H1 (cell line): ENCODE measurements at regions not wholly inside any gene's neighbourhood (a gene's known extent, or its start where the extent isn't known, plus 50 kb on each side); places are given as distances from the start of the nearest gene placed in this dataset.

Experiments
- CTCF ChIA-PET: fragments of 300-600 bp; sonication (Branson Sonifier 250); formaldehyde crosslinking; loops from one replicate; lab custom pipeline; 2021; ENCODE audit not compliant: partially characterized antibody; lab: Charles Lee
- POLR2A ChIA-PET: fragments of 300-600 bp; sonication (Branson Sonifier 250); formaldehyde crosslinking; loops from one replicate; lab custom pipeline; 2021; ENCODE audit warnings: inconsistent platforms; ENCODE audit not compliant: partially characterized antibody; lab: Charles Lee
- DNase-seq, 2 experiments: peaks; one replicate each; pipeline versions ENCODE4 v3.0.0 to v3.0.0-alpha.2; 2010 to 2022; ENCODE audit warnings: low spot score in 2 of 2, low read depth in 1 of 2, mixed read lengths in 1 of 2
- FAIRE-seq: peaks from 2 replicates; lab custom pipeline; 2011; peaks lifted over from hg19 to GRCh38; lab: Jason Lieb, UNC
- H2AFZ ChIP-seq: 2 replicates; pipeline ENCODE4 v1.8.1; 2012; ENCODE audit warnings: low read length, inconsistent platforms
- H2AK5ac ChIP-seq: 2 replicates; pipeline ENCODE4 v1.6.1; 2013; ENCODE audit warnings: low read depth, low read length
- H2BK120ac ChIP-seq: replicated peaks from 2 replicates; pipeline ENCODE3; 2013; ENCODE audit warnings: low read depth, low read length, inconsistent platforms
- H2BK12ac ChIP-seq: 2 replicates; pipeline ENCODE4 v1.6.1; 2013; ENCODE audit warnings: low read depth, low read length
- H2BK15ac ChIP-seq: 2 replicates; pipeline ENCODE4 v1.6.1; 2013; ENCODE audit warnings: low read length
- H2BK20ac ChIP-seq: 2 replicates; pipeline ENCODE4 v1.6.1; 2013; ENCODE audit warnings: low read length
- H2BK5ac ChIP-seq: 2 replicates; pipeline ENCODE4 v1.6.1; 2013; ENCODE audit warnings: low read depth, low read length
- H3K14ac ChIP-seq: 2 replicates; pipeline ENCODE4 v1.6.1; 2013; ENCODE audit warnings: inconsistent platforms; ENCODE audit not compliant: insufficient read length
- H3K18ac ChIP-seq: 2 replicates; pipeline ENCODE4 v1.6.1; 2013; ENCODE audit warnings: low read length; ENCODE audit errors: extremely low read depth
- H3K23ac ChIP-seq: 2 replicates; pipeline ENCODE4 v1.6.1; 2013; ENCODE audit warnings: inconsistent platforms; ENCODE audit not compliant: insufficient read length
- H3K23me2 ChIP-seq: 2 replicates; pipeline ENCODE4 v1.6.1; 2013; ENCODE audit warnings: low read depth, low read length
- H3K27ac ChIP-seq: 2 replicates; pipeline ENCODE4 v1.6.1; 2011; ENCODE audit warnings: low read depth, low read length, inconsistent platforms
- H3K27me3 ChIP-seq, 4 experiments: replicated peaks in 1 of 4; 1 replicate in 1 of 4; 2 replicates in 3 of 4; pipeline versions ENCODE4 v1.6.1 to v1.8.1; 2011 to 2013; ENCODE audit warnings: low read length in 3 of 4, mild to moderate bottlenecking in 3 of 4, inconsistent platforms in 2 of 4, mixed read lengths in 2 of 4, moderate library complexity in 1 of 4; ENCODE audit not compliant: control insufficient read depth in 3 of 4, insufficient read depth in 3 of 4; ENCODE audit errors: extremely low read depth in 1 of 4
- H3K36me3 ChIP-seq, 4 experiments: 2 replicates each; pipeline versions ENCODE4 v1.6.1 to v1.8.1; 2011 to 2013; ENCODE audit warnings: mild to moderate bottlenecking in 4 of 4, low read length in 3 of 4, moderate library complexity in 2 of 4, control low read depth in 1 of 4, inconsistent platforms in 1 of 4; ENCODE audit not compliant: insufficient read depth in 4 of 4, control insufficient read depth in 2 of 4
- H3K4ac ChIP-seq: replicated peaks from 2 replicates; pipeline ENCODE3; 2013; ENCODE audit warnings: low read length, low read depth, mixed read lengths, inconsistent platforms; ENCODE audit not compliant: insufficient read length
- H3K4me1 ChIP-seq, 4 experiments: replicated peaks in 1 of 4; 1 replicate in 1 of 4; 2 replicates in 3 of 4; pipeline versions ENCODE4 v1.6.1 to v1.8.1; 2011 to 2013; ENCODE audit warnings: low read length in 3 of 4, inconsistent platforms in 2 of 4, mixed read lengths in 1 of 4; ENCODE audit not compliant: insufficient read depth in 4 of 4, control insufficient read depth in 3 of 4
- H3K4me2 ChIP-seq, 2 experiments: 2 replicates each; pipeline versions ENCODE4 v1.6.1 to v1.8.1; 2011 to 2013; ENCODE audit warnings: low read depth in 2 of 2, low read length in 2 of 2, control low read depth in 1 of 2, inconsistent platforms in 1 of 2, mild to moderate bottlenecking in 1 of 2; ENCODE audit not compliant: insufficient read depth in 1 of 2
- H3K4me3 ChIP-seq, 4 experiments: fragments of 200-600, 300-600 bp in 1 of 4; sonication (generic), shearing (Covaris generic), sonication (Bioruptor Twin) in 1 of 4; 2 replicates each; pipeline versions ENCODE4 v1.5.1 to v1.8.1; 2011 to 2016; ENCODE audit warnings: low read length in 4 of 4, low read depth in 3 of 4, control low read depth in 2 of 4, inconsistent platforms in 2 of 4, mild to moderate bottlenecking in 2 of 4, mixed read lengths in 1 of 4, moderate library complexity in 1 of 4; ENCODE audit not compliant: insufficient read depth in 2 of 4; ENCODE audit errors: extremely low read depth in 1 of 4
- H3K56ac ChIP-seq: replicated peaks from 2 replicates; pipeline ENCODE3; 2013; ENCODE audit warnings: low read depth, mild to moderate bottlenecking, mixed read lengths, low read length, inconsistent platforms; ENCODE audit not compliant: insufficient read length
- H3K79me1 ChIP-seq: 2 replicates; pipeline ENCODE4 v1.6.1; 2013; ENCODE audit warnings: low read depth, low read length, control low read depth
- H3K79me2 ChIP-seq, 2 experiments: 2 replicates each; pipeline versions ENCODE4 v1.6.1 to v1.8.1; 2012 to 2013; ENCODE audit warnings: low read length in 2 of 2, mild to moderate bottlenecking in 2 of 2, inconsistent platforms in 1 of 2; ENCODE audit not compliant: insufficient read depth in 2 of 2, control insufficient read depth in 1 of 2
- H3K9ac ChIP-seq, 4 experiments: replicated peaks in 1 of 4; 1 replicate in 1 of 4; 2 replicates in 3 of 4; pipeline versions ENCODE4 v1.6.1 to v1.8.1; 2011 to 2013; ENCODE audit warnings: low read depth in 3 of 4, low read length in 3 of 4, control low read depth in 2 of 4, mild to moderate bottlenecking in 2 of 4, moderate library complexity in 2 of 4, inconsistent platforms in 1 of 4; ENCODE audit errors: extremely low read depth in 1 of 4
- H3K9me3 ChIP-seq, 2 experiments: 2 replicates each; pipeline versions ENCODE4 v1.6.1 to v1.8.1; 2012 to 2013; ENCODE audit warnings: mild to moderate bottlenecking in 2 of 2, moderate library complexity in 2 of 2, control low read depth in 1 of 2, inconsistent platforms in 1 of 2, low read depth in 1 of 2, low read length in 1 of 2, mixed read lengths in 1 of 2; ENCODE audit not compliant: insufficient read depth in 2 of 2
- H4K20me1 ChIP-seq, 2 experiments: replicated peaks in 1 of 2; 2 replicates each; pipeline versions ENCODE3 to v1.8.1; 2011 to 2013; ENCODE audit warnings: inconsistent platforms in 2 of 2, low read length in 2 of 2, mild to moderate bottlenecking in 1 of 2; ENCODE audit not compliant: insufficient read depth in 2 of 2, control insufficient read depth in 1 of 2
- H4K5ac ChIP-seq: 2 replicates; pipeline ENCODE4 v1.6.1; 2013; ENCODE audit warnings: low read length, low read depth, mixed read lengths, inconsistent platforms; ENCODE audit not compliant: insufficient read length
- H4K8ac ChIP-seq: 2 replicates; pipeline ENCODE4 v1.8.0; 2013; ENCODE audit warnings: mild to moderate bottlenecking, moderate library complexity, low read length, inconsistent platforms; ENCODE audit not compliant: insufficient read depth; ENCODE audit errors: extremely low read depth
- H4K91ac ChIP-seq: replicated peaks from 2 replicates; pipeline ENCODE3; 2013; ENCODE audit warnings: low read length, mixed read lengths, inconsistent platforms; ENCODE audit not compliant: insufficient read length
- BCL11A ChIP-seq, 2 experiments: IDR thresholded peaks; one replicate each; pipeline ENCODE4 v1.6.1; 2011; ENCODE audit warnings: low read depth in 2 of 2, low read length in 2 of 2, mild to moderate bottlenecking in 2 of 2
- KDM1A ChIP-seq: fragments of 200-600, 300-600 bp; sonication (generic); IDR thresholded peaks from 2 replicates; pipeline ENCODE4 v1.7.1; 2016; ENCODE audit warnings: mild to moderate bottlenecking, low read length, borderline replicate concordance
- WGBS, 2 experiments: shearing (Covaris generic) in 1 of 2; methylation state at CpG; one replicate each; pipeline versions ENCODE4 v1.1.6 to v1.1.7; 2013 to 2015; ENCODE audit warnings: low lambda C conversion rate in 2 of 2, mixed read lengths in 2 of 2, inconsistent platforms in 1 of 2, low coverage in 1 of 2, missing lambda C conversion rate in 1 of 2; ENCODE audit not compliant: insufficient replicate concordance in 2 of 2, insufficient coverage in 1 of 2, insufficient read length in 1 of 2; ENCODE audit errors: extremely low coverage in 1 of 2, missing lambda C conversion rate in 1 of 2; 5-methylcytosine and 5-hydroxymethylcytosine counted together

DNA sequence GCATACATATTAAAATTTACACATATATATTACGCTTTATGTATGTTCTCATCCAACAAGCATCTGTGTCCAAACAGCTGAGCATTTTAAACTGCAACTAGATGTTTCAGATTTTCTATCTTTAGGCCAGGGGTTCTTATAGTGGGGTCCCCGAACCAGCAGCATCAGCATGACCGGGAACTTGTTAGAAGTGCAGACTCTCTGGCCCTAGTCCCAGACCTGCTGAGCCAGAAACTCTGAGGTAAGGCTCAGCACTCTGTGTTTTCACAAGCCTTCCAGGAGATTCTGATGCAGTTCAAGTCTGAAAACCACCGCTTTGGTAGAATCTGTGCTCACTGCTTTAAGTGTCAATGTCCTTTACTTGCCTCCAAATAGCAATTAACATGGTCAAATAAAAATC, 266.2 kb upstream of the CASK start:
- ChIA-PET CTCF (no interaction called here), POLR2A (no interaction called here)
- no peak overlapping the region for H3K56ac ChIP-seq
- TF ChIP-seq BCL11A (IDR thresholded peaks at IDR 0.05; ENCODE audit: low read depth in 2 of 2, low read length in 2 of 2) (no peak), KDM1A (no peak)

More for the DNA sequence above, 266.2 kb upstream of the CASK start:
- Histone ChIP-seq H2AFZ (no peak overlapping the region), H3K36me3 (no peaks in the 10 kb centered on the region), H2BK12ac (no peak overlapping the region), H3K9ac (no peak overlapping the region), H3K4me3 (no peak overlapping the region), H2AK5ac (no peak overlapping the region), H2BK5ac (no peak overlapping the region), H2BK120ac (no peak overlapping the region), H3K79me1 (no peaks in the 10 kb centered on the region), H2BK20ac (no peak overlapping the region), H4K8ac (no peak overlapping the region), H3K14ac (no peak overlapping the region), H3K27ac (no peak overlapping the region), H3K4ac (no peak overlapping the region), H4K5ac (no peak overlapping the region), H4K20me1 (no peaks in the 10 kb centered on the region), H3K18ac (no peak overlapping the region), H2BK15ac (no peak overlapping the region), H4K91ac (no peak overlapping the region), H3K4me1 (no peaks in the 10 kb centered on the region; a peak in 1 of 7 replicates), H3K23ac (no peak overlapping the region), H3K4me2 (no peak overlapping the region), H3K27me3 (no peaks in the 10 kb centered on the region), H3K23me2 (no peaks in the 10 kb centered on the region), H3K9me3 (no peaks in the 10 kb centered on the region; a peak in 1 of 4 replicates), H3K79me2 (no peaks in the 10 kb centered on the region)
- no peak for FAIRE-seq
- 89% methylated on average over 4 of the region's 4 CpGs; no CpG with 5 or more reads in 1 of the 2 experiments for WGBS, 2 experiments
- no peak for DNase-seq
